Astrocyte (in vitro differentiated cells and primary cell): ENCODE measurements at regions not wholly inside any gene's neighbourhood (a gene's known extent, or its start where the extent isn't known, plus 50 kb on each side); places are given as distances from the start of the nearest gene placed in this dataset.

ENCODE experiments used
- CTCF ChIP-seq: IDR thresholded peaks from 2 replicates; pipeline ENCODE4 v1.5.1; 2011; ENCODE audit warnings: low read depth, mild to moderate bottlenecking, inconsistent platforms, low read length, moderate library complexity; ENCODE audit not compliant: insufficient read depth
- EZH2 ChIP-seq: IDR thresholded peaks from 2 replicates; pipeline ENCODE4 v1.6.1; 2012; ENCODE audit warnings: mild to moderate bottlenecking, low read length, inconsistent platforms; ENCODE audit not compliant: insufficient read depth

- no peak for TF ChIP-seq CTCF
- TF ChIP-seq EZH2 = no peak
Observed at GRCh38 chr13:37345391-37345790, 239.9 kb upstream of the CSNK1A1L start.
